Right lobe of liver (tissue), 6 donors: ENCODE measurements at regions not wholly inside any gene's neighbourhood (a gene's known extent, or its start where the extent isn't known, plus 50 kb on each side); places are given as distances from the start of the nearest gene placed in this dataset.
"Not testable (repeated sequence)": the region's sequence is repeated elsewhere in the genome, so short reads cannot be mapped to it uniquely, and the experiment has no call there.

Source experiments
- ATAC-seq, 4 donors: fragments of 200-7000 bp; cut with Tn5 transposase; one replicate each; pipeline ENCODE4 v1.9.1; 2020; ENCODE audit warnings: mild to moderate bottlenecking in 4 of 4, moderate library complexity in 4 of 4
- DNase-seq, 3 donors: peaks; one replicate each; pipeline ENCODE4 v3.0.0-alpha.2; 2020
- H3K27ac ChIP-seq, 3 donors: fragments of 200-600 bp; one replicate each; pipeline ENCODE4 v1.8.0; 2022
- H3K27me3 ChIP-seq, 2 donors: fragments of 200-600 bp; one replicate each; pipeline ENCODE4 v1.8.0; 2022
- H3K36me3 ChIP-seq, 4 donors: fragments of 200-600 bp; sonication (generic) in 1 of 4; one replicate each; pipeline versions ENCODE4 v1.5.1 to v1.8.0; 2017 to 2022; ENCODE audit warnings: control low read depth in 1 of 4
- H3K4me1 ChIP-seq, 4 donors: fragments of 200-600 bp; sonication (generic) in 1 of 4; one replicate each; pipeline versions ENCODE4 v1.5.1 to v1.8.0; 2017 to 2022; ENCODE audit warnings: control low read depth in 1 of 4
- H3K4me3 ChIP-seq, 3 donors: fragments of 200-600 bp; one replicate each; pipeline ENCODE4 v1.8.0; 2022
- H3K9me3 ChIP-seq, 4 donors: fragments of 200-600 bp; sonication (generic) in 1 of 4; one replicate each; pipeline versions ENCODE4 v1.5.1 to v1.8.0; 2017 to 2022; ENCODE audit warnings: control low read depth in 1 of 4
- CTCF ChIP-seq, 4 donors: fragments of 200-600 bp in 3 of 4; fragments of 450-650 bp in 1 of 4; IDR thresholded peaks; one replicate each; pipeline versions ENCODE4 v1.5.1 to v1.8.0; 2016 to 2022; ENCODE audit warnings: antibody characterized with exemption in 4 of 4, mild to moderate bottlenecking in 2 of 4
- POLR2A ChIP-seq: fragments of 450-650 bp; IDR thresholded peaks from one replicate; pipeline ENCODE4 v1.6.1; 2017; ENCODE audit warnings: antibody characterized with exemption, mild to moderate bottlenecking
- WGBS: methylation state at CpG from one replicate; pipeline ENCODE4 v1.1.6; 2018; ENCODE audit warnings: low coverage, low lambda C conversion rate; ENCODE audit not compliant: insufficient coverage; ENCODE audit errors: missing lambda C conversion rate; 5-methylcytosine and 5-hydroxymethylcytosine counted together
- intact Hi-C, 2 donors: fragments of 100-400 bp; cut with DNase I; formaldehyde crosslinking; loops; one replicate each; pipeline versions ENCODE4 v1.11.2 to v1.14.1; 2022
- donor health status: DM: no; HTN: yes; CAD: no.
- donor health status: DM: no; HTN: no; CAD: no.
- donor health status: DM: no; HTN: no; CAD: no.
- donor health status: DM: no; HTN: yes; CAD: no.
- donor health status: DM: no; HTN: yes; CAD: no.

- H3K36me3 ChIP-seq, H3K4me3 ChIP-seq, H3K9me3 ChIP-seq, DNase-seq, H3K27ac ChIP-seq, H3K4me1 ChIP-seq, intact Hi-C loops, ATAC-seq, H3K27me3 ChIP-seq: not testable (repeated sequence)
- no CpG with 5 or more reads among the region's 6 CpGs for WGBS
Observed at GRCh38 chr6:75031102-75031501, 174.8 kb downstream of the COL12A1 start.

GRCh38 chr6:75029333-75029732, 176.5 kb downstream of the COL12A1 start:
- no peak for DNase-seq

DNA sequence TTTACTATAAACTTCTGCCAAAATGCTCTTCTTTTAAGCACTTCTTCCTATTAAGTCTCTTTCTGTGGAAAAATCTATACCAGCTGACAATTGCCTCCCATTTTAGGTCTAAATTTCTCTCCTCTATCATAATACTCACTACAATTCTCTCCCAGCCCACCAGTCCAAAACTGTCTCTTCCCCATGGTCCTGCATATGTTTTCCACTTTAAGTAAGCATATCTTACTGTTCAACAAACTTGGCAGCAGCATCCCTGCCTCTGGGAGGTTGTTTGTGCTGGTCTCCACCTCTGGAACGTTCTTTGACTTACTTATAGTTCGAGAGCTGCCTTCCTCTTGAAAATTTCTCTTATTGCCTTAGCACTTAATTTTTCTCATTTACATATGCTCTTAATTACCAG, 180.5 kb downstream of the COL12A1 start:
- 33% methylated on average over 2 of the region's 2 CpGs for WGBS
- Histone ChIP-seq H3K9me3 (no peaks in the 10 kb centered on the region), H3K4me1 (no peaks in the 10 kb centered on the region), H3K4me3 (no peak overlapping the region), H3K36me3 (no peaks in the 10 kb centered on the region), H3K27ac (no peak overlapping the region), H3K27me3 (no peaks in the 10 kb centered on the region)
- DNase-seq (no peak), ATAC-seq (no peak)
- intact Hi-C loops, result no loop called here
- no peak for TF ChIP-seq POLR2A
- TF ChIP-seq CTCF (IDR thresholded peaks at IDR 0.05), result no peak

More at GRCh38 chr6:75029333-75029732, 176.5 kb downstream of the COL12A1 start:
- intact Hi-C loops, result no loop called here
- TF ChIP-seq CTCF (IDR thresholded peaks at IDR 0.05) (no peak), POLR2A (no peak)
- no peak for ATAC-seq
- H3K36me3 ChIP-seq, result no peaks in the 10 kb centered on the region
- H3K27ac ChIP-seq, result no peak overlapping the region
- H3K9me3 ChIP-seq, result no peaks in the 10 kb centered on the region
- 60% methylated on average over 5 of the region's 5 CpGs for WGBS
- H3K27me3 ChIP-seq, result no peaks in the 10 kb centered on the region
- H3K4me3 ChIP-seq, result no peak overlapping the region
- no peaks in the 10 kb centered on the region for H3K4me1 ChIP-seq

GRCh38 chr6:75024828-75025227, 181.0 kb downstream of the COL12A1 start:
- no peak overlapping the region for H3K27ac ChIP-seq
- no peaks in the 10 kb centered on the region for H3K4me1 ChIP-seq
- H3K36me3 ChIP-seq, result no peaks in the 10 kb centered on the region
- DNase-seq (no peak), ATAC-seq (no peak)
- TF ChIP-seq CTCF (IDR thresholded peaks at IDR 0.05) (no peak), POLR2A (no peak)
- no peaks in the 10 kb centered on the region for H3K9me3 ChIP-seq
- intact Hi-C loops, result no loop called here
- no peak overlapping the region for H3K4me3 ChIP-seq
- 36% methylated on average over 1 of the region's 1 CpG for WGBS
- no peaks in the 10 kb centered on the region for H3K27me3 ChIP-seq

- Histone ChIP-seq H3K36me3 (no peaks in the 10 kb centered on the region), H3K4me3 (no peak overlapping the region), H3K4me1 (no peaks in the 10 kb centered on the region), H3K9me3 (no peaks in the 10 kb centered on the region), H3K27me3 (no peaks in the 10 kb centered on the region), H3K27ac (no peak overlapping the region)
- intact Hi-C loops, result no loop called here
- no peak for DNase-seq
- no peak for ATAC-seq
- TF ChIP-seq CTCF (IDR thresholded peaks at IDR 0.05) (no peak), POLR2A (no peak)
Observed at GRCh38 chr6:75023634-75024033, 182.2 kb downstream of the COL12A1 start.
